GM13976 (cell line): ENCODE measurements at regions not wholly inside any gene's neighbourhood (a gene's known extent, or its start where the extent isn't known, plus 50 kb on each side); places are given as distances from the start of the nearest gene placed in this dataset.

Experiments used
- DNase-seq: peaks from one replicate; pipeline ENCODE4 v3.0.0; 2012; ENCODE audit warnings: low spot score
- in situ Hi-C: fragments of 300-500 bp; cut with MboI; formaldehyde crosslinking; loops from one replicate; pipeline ENCODE4 v1.12.0; 2022; ENCODE audit warnings: low sequenced_read_pairs, mixed read lengths, inconsistent platforms; ENCODE audit not compliant: unreplicated experiment
- TF ChIP-seq, protein P1 (sequence below): IDR thresholded peaks from 2 replicates; pipeline ENCODE4 v1.5.1; 2012; ENCODE audit warnings: borderline replicate concordance, mild to moderate bottlenecking; ENCODE audit not compliant: insufficient read depth; ENCODE audit errors: extremely low read depth, missing control alignments, control extremely low read depth

DNA sequence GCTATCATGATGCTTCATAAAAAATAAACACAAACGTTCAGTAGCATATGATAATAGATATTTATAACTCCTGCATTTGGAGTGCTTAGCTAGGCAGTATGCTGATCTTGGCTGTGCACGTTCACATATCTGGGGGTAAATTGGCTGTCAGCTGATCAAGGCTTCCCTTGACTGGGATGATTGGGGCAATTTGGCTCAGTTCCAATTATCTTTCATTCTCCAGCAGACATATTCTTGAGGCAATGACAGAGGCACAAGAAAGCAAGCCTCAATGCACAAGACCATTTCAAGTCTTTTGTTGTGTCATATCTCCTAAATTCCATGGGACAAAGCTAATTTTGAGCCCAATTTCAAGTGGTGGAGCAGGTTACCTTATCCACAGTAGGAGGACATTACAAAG is 142.0 kb downstream of the DLEU7 start:
- TF ChIP-seq, protein P1, sequence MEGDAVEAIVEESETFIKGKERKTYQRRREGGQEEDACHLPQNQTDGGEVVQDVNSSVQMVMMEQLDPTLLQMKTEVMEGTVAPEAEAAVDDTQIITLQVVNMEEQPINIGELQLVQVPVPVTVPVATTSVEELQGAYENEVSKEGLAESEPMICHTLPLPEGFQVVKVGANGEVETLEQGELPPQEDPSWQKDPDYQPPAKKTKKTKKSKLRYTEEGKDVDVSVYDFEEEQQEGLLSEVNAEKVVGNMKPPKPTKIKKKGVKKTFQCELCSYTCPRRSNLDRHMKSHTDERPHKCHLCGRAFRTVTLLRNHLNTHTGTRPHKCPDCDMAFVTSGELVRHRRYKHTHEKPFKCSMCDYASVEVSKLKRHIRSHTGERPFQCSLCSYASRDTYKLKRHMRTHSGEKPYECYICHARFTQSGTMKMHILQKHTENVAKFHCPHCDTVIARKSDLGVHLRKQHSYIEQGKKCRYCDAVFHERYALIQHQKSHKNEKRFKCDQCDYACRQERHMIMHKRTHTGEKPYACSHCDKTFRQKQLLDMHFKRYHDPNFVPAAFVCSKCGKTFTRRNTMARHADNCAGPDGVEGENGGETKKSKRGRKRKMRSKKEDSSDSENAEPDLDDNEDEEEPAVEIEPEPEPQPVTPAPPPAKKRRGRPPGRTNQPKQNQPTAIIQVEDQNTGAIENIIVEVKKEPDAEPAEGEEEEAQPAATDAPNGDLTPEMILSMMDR: no peak
- in situ Hi-C loops: no loop called here
- no peak for DNase-seq

DNA sequence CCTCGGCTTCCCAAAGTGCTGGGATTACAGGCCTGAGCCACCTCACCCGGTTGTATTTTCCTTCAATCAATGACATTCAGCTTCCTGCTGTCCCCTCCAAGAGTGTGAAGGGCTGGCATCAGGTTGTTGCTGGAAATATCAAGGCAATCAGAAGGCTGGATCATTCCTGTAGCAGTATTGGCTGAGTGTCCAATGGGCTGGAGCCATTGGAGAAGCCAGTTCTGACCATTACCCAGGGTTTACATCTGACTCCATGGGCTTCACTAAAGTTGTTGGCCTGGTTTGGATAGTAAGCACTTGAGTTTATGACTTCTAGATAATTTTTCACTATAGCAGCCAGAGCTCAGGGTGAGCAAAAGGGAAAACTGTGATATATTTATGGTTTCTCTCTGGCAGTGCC is 137.0 kb downstream of the DLEU7 start:
- no peak for DNase-seq
- TF ChIP-seq, protein P1: no peak
- in situ Hi-C loops: no loop called here

DNA sequence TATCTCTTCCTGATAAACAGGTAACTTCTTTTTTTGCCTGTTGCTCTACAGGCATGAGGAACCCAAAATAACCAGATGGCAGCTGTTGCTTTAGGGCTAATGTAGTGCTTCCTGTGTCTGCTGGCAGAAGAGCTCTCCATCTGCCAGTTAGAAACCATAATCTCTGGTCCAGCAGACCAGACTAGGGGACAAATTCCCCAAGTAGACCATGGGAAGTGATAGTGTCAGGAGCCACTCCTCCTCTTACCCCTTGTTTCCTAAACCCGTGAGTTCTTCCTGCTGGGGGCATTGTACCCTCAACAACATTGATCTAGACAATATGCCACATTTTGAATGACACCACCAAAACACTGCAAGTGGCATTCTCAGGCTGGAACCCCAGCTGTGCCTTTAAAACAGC is 135.9 kb downstream of the DLEU7 start:
- TF ChIP-seq, protein P1: no peak
- DNase-seq: no peak
- in situ Hi-C loops: no loop called here

DNA sequence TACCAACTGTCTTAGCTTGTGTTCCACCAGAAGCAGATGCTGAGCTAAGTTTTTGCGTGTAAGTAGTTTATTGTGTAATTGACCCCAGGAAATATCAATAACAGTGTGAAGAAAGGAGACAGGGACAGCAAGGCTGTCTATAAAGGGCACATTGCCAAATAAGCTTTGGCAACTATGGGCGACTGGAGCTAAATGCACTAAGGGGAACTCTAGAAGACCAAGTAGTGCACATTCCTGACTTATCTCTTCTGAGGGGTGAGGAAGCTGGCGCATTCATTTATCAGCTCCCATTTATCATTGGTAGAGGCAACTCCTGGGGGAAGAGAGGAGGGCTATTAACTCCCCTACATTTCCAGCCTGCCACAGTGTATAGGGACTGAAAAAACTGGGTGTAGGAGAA is 135.0 kb downstream of the DLEU7 start:
- DNase-seq: no peak
- TF ChIP-seq, protein P1: no peak
- in situ Hi-C loops: no loop called here

DNA sequence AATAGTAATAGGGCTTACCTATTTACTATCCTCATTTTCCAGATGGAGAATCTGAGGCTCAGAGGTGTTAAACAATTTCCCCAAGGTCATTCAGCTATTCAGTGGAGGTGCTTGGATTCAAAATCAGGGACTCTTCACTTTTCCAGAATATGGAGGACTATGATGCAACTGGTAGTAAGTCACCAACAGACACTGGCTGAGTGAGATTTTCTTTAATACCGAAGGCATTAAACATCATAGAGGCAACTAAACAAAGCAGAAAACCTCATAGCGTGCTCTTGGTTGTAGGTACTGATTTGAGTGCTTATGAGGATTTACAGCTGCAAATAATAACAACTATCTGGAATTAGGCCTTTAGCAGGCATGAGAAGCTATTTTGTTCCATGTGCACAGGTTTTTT is 134.4 kb downstream of the DLEU7 start:
- no peak for DNase-seq
- in situ Hi-C loops: no loop called here
- TF ChIP-seq, protein P1: no peak

DNA sequence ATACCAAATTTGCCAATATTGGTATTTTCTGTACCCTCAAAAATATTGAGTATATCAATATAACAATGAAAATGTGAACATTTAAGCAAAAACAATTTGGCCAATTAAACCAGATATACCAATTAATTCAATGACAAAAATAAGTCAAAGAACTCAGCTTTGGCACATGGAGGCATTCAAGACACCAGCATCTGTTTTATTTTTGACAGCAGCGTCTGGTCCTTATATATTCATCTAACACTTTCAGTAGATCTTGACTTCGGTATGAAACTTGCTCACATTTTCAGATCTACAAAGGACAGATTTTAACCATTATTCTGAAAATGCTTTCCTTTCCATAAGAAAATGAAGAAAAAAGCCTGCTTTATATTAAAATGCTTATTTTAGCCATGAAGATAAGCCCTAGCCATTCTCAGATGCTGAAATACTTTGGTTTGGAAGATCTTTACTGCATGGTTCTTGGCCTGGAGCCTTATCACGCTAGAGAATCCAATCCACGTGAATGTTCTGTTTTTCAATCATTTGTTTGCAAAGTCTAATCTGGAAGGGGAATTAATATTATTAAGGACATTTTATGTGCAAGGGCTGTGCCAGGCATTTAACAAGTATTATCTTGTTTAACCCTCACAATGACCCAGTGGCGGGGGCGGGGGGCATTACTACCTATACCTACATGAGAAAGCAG is 132.2 kb downstream of the DLEU7 start:
- in situ Hi-C loops: no loop called here
- no peak for DNase-seq
- TF ChIP-seq, protein P1: no peak
